A549 (cell line): ENCODE measurements at regions not wholly inside any gene's neighbourhood (a gene's known extent, or its start where the extent isn't known, plus 50 kb on each side); places are given as distances from the start of the nearest gene placed in this dataset.

Experiments used
- ATAC-seq, 2 experiments: fragments of 200-7000 bp in 1 of 2; fragments of >200 bp in 1 of 2; cut with Nextera tagmentation in 1 of 2; cut with Tn5 transposase in 1 of 2; 3 replicates each; pipeline versions ENCODE4 v1.8.0 to v1.9.1; 2018 to 2020; ENCODE audit warnings: mild to moderate bottlenecking in 1 of 2, moderate library complexity in 1 of 2
- CTCF ChIA-PET: fragments of 300-600 bp; sonication (Branson Sonifier 250); formaldehyde crosslinking; extraction: SDS; loops from one replicate; lab custom pipeline; 2021; ENCODE audit warnings: antibody characterized with exemption, inconsistent platforms; lab: Yijun Ruan, JAX
- POLR2A ChIA-PET: fragments of 350-600 bp; formaldehyde crosslinking; extraction: SDS; loops from one replicate; lab custom pipeline; 2021; ENCODE audit warnings: antibody characterized with exemption, inconsistent platforms; lab: Yijun Ruan, JAX
- DNase-seq, 2 experiments: peaks; one replicate each; pipeline versions ENCODE4 v3.0.0 to v3.0.0-alpha.2; 2011 to 2016; ENCODE audit warnings: low read depth in 1 of 2, low spot score in 1 of 2
- FAIRE-seq: peaks from 2 replicates; lab custom pipeline; 2011; peaks lifted over from hg19 to GRCh38; lab: Jason Lieb, UNC
- H3K27ac ChIP-seq, 2 experiments: fragments of >200 bp; sonication (Bioruptor Twin); formaldehyde crosslinking; 3 replicates each; pipeline ENCODE4 v1.5.1; 2016 to 2017
- H3K4me1 ChIP-seq: fragments of >200 bp; sonication (Bioruptor Twin); formaldehyde crosslinking; 3 replicates; pipeline ENCODE4 v1.6.1; 2016
- H3K4me2 ChIP-seq: fragments of >200 bp; sonication (Bioruptor Twin); formaldehyde crosslinking; 3 replicates; pipeline ENCODE4 v1.6.1; 2016
- H3K4me3 ChIP-seq: fragments of >200 bp; sonication (Bioruptor Twin); formaldehyde crosslinking; 3 replicates; pipeline ENCODE4 v1.5.1; 2016
- H3K9me3 ChIP-seq: fragments of >200 bp; sonication (Bioruptor Twin); formaldehyde crosslinking; 3 replicates; pipeline ENCODE4 v1.6.1; 2016
- CBX8 ChIP-seq: fragments of 200-600 bp; sonication (generic); IDR thresholded peaks from 2 replicates; pipeline ENCODE4 v1.6.1; 2016
- EHMT2 ChIP-seq: fragments of 200-600 bp; sonication (generic); IDR thresholded peaks from 2 replicates; pipeline ENCODE4 v1.6.1; 2016; ENCODE audit warnings: antibody characterized with exemption, low read depth, mild to moderate bottlenecking, moderate library complexity
- ELK1 ChIP-seq: fragments of 150-350 bp; IDR thresholded peaks from 2 replicates; pipeline ENCODE4 v1.6.1; 2014; ENCODE audit warnings: low read depth, mild to moderate bottlenecking, low read length
- ESRRA ChIP-seq: fragments of 150-350 bp; IDR thresholded peaks from 2 replicates; pipeline ENCODE4 v1.6.1; 2014; ENCODE audit warnings: mild to moderate bottlenecking, low read length, borderline replicate concordance
- FOXS1 ChIP-seq: fragments of 250-450 bp; sonication (Bioruptor Pico); IDR thresholded peaks from 2 replicates; pipeline ENCODE4 v1.5.0; 2020; ENCODE audit warnings: mild to moderate bottlenecking, moderate library complexity
- GATA3 ChIP-seq: IDR thresholded peaks from 2 replicates; pipeline ENCODE4 v1.6.1; 2012; ENCODE audit warnings: borderline replicate concordance
- HES2 ChIP-seq: fragments of >200 bp; sonication (Bioruptor Twin); formaldehyde crosslinking; IDR thresholded peaks from 2 replicates; pipeline ENCODE4 v1.6.1; 2016
- HOXA7 ChIP-seq: fragments of 250-450 bp; sonication (Bioruptor Pico); IDR thresholded peaks from 2 replicates; pipeline ENCODE4 v1.5.0; 2020; ENCODE audit warnings: mild to moderate bottlenecking, moderate library complexity
- HOXB5 ChIP-seq: fragments of 250-450 bp; sonication (Bioruptor Pico); IDR thresholded peaks from 2 replicates; pipeline ENCODE4 v1.5.0; 2020; ENCODE audit warnings: mild to moderate bottlenecking, moderate library complexity
- JUNB ChIP-seq: fragments of >200 bp; sonication (Bioruptor Twin); formaldehyde crosslinking; IDR thresholded peaks from 2 replicates; pipeline ENCODE4 v1.6.1; 2016
- MAFK ChIP-seq: fragments of 450-650 bp; IDR thresholded peaks from 2 replicates; pipeline ENCODE4 v1.6.1; 2014; ENCODE audit not compliant: partially characterized antibody
- MYC ChIP-seq: IDR thresholded peaks from 2 replicates; pipeline ENCODE4 v1.6.1; 2012; ENCODE audit warnings: mild to moderate bottlenecking, inconsistent platforms, low read length, improper control_type of control experiment, borderline replicate concordance
- NPAS2 ChIP-seq: fragments of 250-450 bp; sonication (Bioruptor Pico); IDR thresholded peaks from 2 replicates; pipeline ENCODE4 v1.8.0; 2022; ENCODE audit warnings: mild to moderate bottlenecking, moderate library complexity, borderline replicate concordance
- RARB ChIP-seq: fragments of 250-450 bp; sonication (Bioruptor Pico); IDR thresholded peaks from 2 replicates; pipeline ENCODE4 v1.8.0; 2021; ENCODE audit warnings: mild to moderate bottlenecking, moderate library complexity
- REST ChIP-seq: fragments of 200-600 bp; sonication (generic); IDR thresholded peaks from 2 replicates; pipeline ENCODE4 v1.6.1; 2016; ENCODE audit warnings: antibody characterized with exemption, mild to moderate bottlenecking, moderate library complexity
- RNF2 ChIP-seq: fragments of 200-600 bp; sonication (generic); IDR thresholded peaks from 2 replicates; pipeline ENCODE4 v1.6.1; 2016; ENCODE audit warnings: low read depth, mild to moderate bottlenecking, antibody characterized with exemption, moderate library complexity, borderline replicate concordance
- SMC3 ChIP-seq: fragments of >200 bp; sonication (Bioruptor Twin); formaldehyde crosslinking; IDR thresholded peaks from 3 replicates; pipeline ENCODE4 v1.6.1; 2018; ENCODE audit warnings: inconsistent platforms
- TFCP2L1 ChIP-seq: fragments of 250-450 bp; sonication (Bioruptor Pico); IDR thresholded peaks from 2 replicates; pipeline ENCODE4 v1.5.0; 2021; ENCODE audit warnings: mild to moderate bottlenecking
- TP53 ChIP-seq: fragments of 250-450 bp; sonication (Bioruptor Pico); IDR thresholded peaks from 2 replicates; pipeline ENCODE4 v1.5.0; 2021; ENCODE audit warnings: mild to moderate bottlenecking, moderate library complexity
- ZC3H11A ChIP-seq: fragments of 450-650 bp; IDR thresholded peaks from 2 replicates; pipeline ENCODE4 v1.6.1; 2014; ENCODE audit warnings: antibody characterized with exemption, mild to moderate bottlenecking
- WGBS: methylation state at CpG from one replicate; pipeline ENCODE4 v1.1.6; 2017; ENCODE audit errors: missing lambda C conversion rate; 5-methylcytosine and 5-hydroxymethylcytosine counted together
- TF ChIP-seq, protein P1 (sequence below): fragments of >200 bp; sonication (Bioruptor Twin); formaldehyde crosslinking; IDR thresholded peaks from 3 replicates; pipeline ENCODE4 v1.6.1; 2016
- TF ChIP-seq, protein P2 (sequence below): fragments of 450-650 bp; IDR thresholded peaks from 2 replicates; pipeline ENCODE4 v1.6.1; 2014; ENCODE audit warnings: antibody characterized with exemption
- TF ChIP-seq, protein P3 (sequence below): fragments of 250-450 bp; sonication (Bioruptor Pico); IDR thresholded peaks from 2 replicates; pipeline ENCODE4 v1.5.0; 2020; ENCODE audit warnings: low read depth, mild to moderate bottlenecking, moderate library complexity
- TF ChIP-seq, protein P4 (sequence below): IDR thresholded peaks from 2 replicates; pipeline ENCODE4 v1.6.1; 2012

DNA sequence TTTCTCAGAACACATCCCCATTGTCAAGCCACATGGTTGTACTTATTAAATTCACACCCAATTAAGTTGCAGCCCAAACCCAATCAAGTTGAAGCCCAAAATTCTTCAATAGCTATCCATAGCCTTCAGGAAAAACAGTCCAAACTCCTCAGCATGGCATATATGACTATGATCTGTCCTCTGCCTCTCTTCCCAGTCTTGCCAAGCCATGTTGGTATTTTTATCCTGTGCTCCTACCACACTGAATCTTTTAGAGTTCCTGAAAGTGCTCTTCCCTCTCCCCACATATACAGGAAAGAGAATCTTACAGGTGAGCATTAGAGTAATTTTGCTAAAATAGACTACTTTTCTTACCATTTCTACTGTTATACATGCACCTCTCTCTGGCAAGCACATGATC lies 834.9 kb downstream of the RPS29 start:
- Histone ChIP-seq H3K27ac (no peak overlapping the region), H3K4me3 (no peak overlapping the region), H3K4me2 (no peak overlapping the region), H3K4me1 (no peaks in the 10 kb centered on the region), H3K9me3 (no peaks in the 10 kb centered on the region)
- ChIA-PET POLR2A (no interaction called here), CTCF (no interaction called here)
- DNase-seq (no peak), ATAC-seq (no peak), FAIRE-seq (no peak)
- no peak for TF ChIP-seq TFCP2L1 (CRISPR knock-in tag)
- TF ChIP-seq, protein P1, sequence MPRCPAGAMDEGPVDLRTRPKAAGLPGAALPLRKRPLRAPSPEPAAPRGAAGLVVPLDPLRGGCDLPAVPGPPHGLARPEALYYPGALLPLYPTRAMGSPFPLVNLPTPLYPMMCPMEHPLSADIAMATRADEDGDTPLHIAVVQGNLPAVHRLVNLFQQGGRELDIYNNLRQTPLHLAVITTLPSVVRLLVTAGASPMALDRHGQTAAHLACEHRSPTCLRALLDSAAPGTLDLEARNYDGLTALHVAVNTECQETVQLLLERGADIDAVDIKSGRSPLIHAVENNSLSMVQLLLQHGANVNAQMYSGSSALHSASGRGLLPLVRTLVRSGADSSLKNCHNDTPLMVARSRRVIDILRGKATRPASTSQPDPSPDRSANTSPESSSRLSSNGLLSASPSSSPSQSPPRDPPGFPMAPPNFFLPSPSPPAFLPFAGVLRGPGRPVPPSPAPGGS = no peak
- TF ChIP-seq, protein P2, sequence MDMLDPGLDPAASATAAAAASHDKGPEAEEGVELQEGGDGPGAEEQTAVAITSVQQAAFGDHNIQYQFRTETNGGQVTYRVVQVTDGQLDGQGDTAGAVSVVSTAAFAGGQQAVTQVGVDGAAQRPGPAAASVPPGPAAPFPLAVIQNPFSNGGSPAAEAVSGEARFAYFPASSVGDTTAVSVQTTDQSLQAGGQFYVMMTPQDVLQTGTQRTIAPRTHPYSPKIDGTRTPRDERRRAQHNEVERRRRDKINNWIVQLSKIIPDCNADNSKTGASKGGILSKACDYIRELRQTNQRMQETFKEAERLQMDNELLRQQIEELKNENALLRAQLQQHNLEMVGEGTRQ = no peak
- TF ChIP-seq ESRRA = no peak
- no peak for TF ChIP-seq CBX8

- no peaks in the 10 kb centered on the region for H3K9me3 ChIP-seq
- ChIA-PET CTCF (no interaction called here), POLR2A (no interaction called here)
- no peak overlapping the region for H3K4me2 ChIP-seq
- no peak overlapping the region for H3K4me3 ChIP-seq
- WGBS = 38% methylated on average over 2 of the region's 2 CpGs
- no peak overlapping the region for H3K27ac ChIP-seq
- FAIRE-seq = no peak
- no peak for ATAC-seq
- H3K4me1 ChIP-seq = no peaks in the 10 kb centered on the region
- no peak for TF ChIP-seq ESRRA
- no peak for TF ChIP-seq CBX8
- no peak for TF ChIP-seq ELK1
- no peak for TF ChIP-seq RARB (CRISPR knock-in tag)
- no peak for DNase-seq
These were observed 838.0 kb downstream of the RPS29 start for GRCh38 chr14:48748151-48748675.

DNA sequence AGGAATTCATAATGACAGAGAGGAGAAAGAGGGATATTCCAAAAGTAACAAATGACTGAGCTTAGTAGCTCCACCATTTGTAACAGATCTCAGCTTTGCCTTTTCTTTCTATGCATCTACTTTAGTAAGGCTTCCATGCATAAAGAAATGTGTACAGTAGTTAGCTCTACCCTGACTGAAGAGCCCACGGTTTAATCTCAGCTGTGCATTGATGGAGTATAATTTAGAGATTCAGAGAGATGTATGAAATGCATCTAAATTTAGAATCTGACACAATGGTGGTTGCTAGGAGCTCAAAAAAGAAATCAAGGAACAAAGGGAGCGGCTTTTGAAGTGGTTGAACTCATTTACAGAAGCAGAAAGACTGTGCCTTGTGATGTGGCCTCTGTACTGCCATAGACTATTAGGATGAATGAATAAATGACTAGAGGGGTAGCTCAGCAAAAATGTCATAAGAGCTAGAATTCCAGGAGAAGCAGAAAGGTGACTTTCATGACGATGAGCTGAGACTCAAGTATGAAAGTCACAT lies 838.6 kb downstream of the RPS29 start:
- no peak for FAIRE-seq
- no peaks in the 10 kb centered on the region for H3K9me3 ChIP-seq
- no peak overlapping the region for H3K4me2 ChIP-seq
- ChIA-PET POLR2A (no interaction called here), CTCF (no interaction called here)
- no peak for ATAC-seq
- H3K4me3 ChIP-seq = no peak overlapping the region
- no peak overlapping the region for H3K27ac ChIP-seq
- DNase-seq = no peak
- WGBS = 2% methylated on average over 3 of the region's 3 CpGs
- no peaks in the 10 kb centered on the region for H3K4me1 ChIP-seq
- TF ChIP-seq HES2 = no peak
- TF ChIP-seq MAFK = no peak
- no peak for TF ChIP-seq MYC
- no peak for TF ChIP-seq EHMT2
- no peak for TF ChIP-seq SMC3
- TF ChIP-seq TP53 (CRISPR knock-in tag) = no peak
- TF ChIP-seq, protein P2 = no peak
- TF ChIP-seq, protein P3, sequence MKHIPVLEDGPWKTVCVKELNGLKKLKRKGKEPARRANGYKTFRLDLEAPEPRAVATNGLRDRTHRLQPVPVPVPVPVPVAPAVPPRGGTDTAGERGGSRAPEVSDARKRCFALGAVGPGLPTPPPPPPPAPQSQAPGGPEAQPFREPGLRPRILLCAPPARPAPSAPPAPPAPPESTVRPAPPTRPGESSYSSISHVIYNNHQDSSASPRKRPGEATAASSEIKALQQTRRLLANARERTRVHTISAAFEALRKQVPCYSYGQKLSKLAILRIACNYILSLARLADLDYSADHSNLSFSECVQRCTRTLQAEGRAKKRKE (CRISPR knock-in tag) = no peak
- TF ChIP-seq ZC3H11A = no peak
- TF ChIP-seq NPAS2 = no peak
- TF ChIP-seq RNF2 = no peak
- TF ChIP-seq REST = no peak
- no peak for TF ChIP-seq HOXA7 (CRISPR knock-in tag)
- no peak for TF ChIP-seq GATA3
- TF ChIP-seq, protein P4, sequence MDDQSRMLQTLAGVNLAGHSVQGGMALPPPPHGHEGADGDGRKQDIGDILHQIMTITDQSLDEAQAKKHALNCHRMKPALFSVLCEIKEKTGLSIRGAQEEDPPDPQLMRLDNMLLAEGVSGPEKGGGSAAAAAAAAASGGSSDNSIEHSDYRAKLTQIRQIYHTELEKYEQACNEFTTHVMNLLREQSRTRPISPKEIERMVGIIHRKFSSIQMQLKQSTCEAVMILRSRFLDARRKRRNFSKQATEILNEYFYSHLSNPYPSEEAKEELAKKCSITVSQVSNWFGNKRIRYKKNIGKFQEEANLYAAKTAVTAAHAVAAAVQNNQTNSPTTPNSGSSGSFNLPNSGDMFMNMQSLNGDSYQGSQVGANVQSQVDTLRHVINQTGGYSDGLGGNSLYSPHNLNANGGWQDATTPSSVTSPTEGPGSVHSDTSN = no peak
- no peak for TF ChIP-seq FOXS1 (CRISPR knock-in tag)
- TF ChIP-seq JUNB = no peak
- TF ChIP-seq HOXB5 (CRISPR knock-in tag) = no peak
